ENCODE measurements at regions not wholly inside any gene's neighbourhood (a gene's known extent, or its start where the extent isn't known, plus 50 kb on each side); places are given as distances from the start of the nearest gene placed in this dataset.

DNA sequence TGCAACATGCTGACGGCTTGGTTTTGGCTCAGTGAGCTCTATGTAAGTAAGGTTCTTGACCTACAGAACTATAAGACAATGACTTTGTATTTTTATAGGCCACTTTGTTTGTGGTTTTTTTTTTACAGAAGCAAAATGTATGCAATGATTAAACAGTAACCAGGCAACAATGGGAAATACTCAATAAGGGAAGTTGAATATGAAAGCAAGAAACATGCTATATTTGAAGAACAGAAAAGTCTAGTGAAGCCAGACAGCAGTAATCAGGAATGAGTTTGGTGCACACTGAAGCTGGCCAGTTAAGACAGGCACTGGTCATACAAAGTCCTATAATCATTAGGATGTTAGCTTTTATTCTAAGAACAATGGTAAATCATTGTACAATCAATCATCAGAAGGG lies 1926.8 kb downstream of the NCAM2 start:
- TF ChIP-seq POLR2A (IDR thresholded peaks at IDR 0.05), result no peak
- TF ChIP-seq POLR2AphosphoS5 (IDR thresholded peaks at IDR 0.05), result no peak
- TF ChIP-seq, protein P1, sequence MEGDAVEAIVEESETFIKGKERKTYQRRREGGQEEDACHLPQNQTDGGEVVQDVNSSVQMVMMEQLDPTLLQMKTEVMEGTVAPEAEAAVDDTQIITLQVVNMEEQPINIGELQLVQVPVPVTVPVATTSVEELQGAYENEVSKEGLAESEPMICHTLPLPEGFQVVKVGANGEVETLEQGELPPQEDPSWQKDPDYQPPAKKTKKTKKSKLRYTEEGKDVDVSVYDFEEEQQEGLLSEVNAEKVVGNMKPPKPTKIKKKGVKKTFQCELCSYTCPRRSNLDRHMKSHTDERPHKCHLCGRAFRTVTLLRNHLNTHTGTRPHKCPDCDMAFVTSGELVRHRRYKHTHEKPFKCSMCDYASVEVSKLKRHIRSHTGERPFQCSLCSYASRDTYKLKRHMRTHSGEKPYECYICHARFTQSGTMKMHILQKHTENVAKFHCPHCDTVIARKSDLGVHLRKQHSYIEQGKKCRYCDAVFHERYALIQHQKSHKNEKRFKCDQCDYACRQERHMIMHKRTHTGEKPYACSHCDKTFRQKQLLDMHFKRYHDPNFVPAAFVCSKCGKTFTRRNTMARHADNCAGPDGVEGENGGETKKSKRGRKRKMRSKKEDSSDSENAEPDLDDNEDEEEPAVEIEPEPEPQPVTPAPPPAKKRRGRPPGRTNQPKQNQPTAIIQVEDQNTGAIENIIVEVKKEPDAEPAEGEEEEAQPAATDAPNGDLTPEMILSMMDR (IDR thresholded peaks at IDR 0.05), result no peak
- no peak for TF ChIP-seq EP300 (IDR thresholded peaks at IDR 0.05)

Data from suprapubic skin (tissue), 4 donors.